GM23338 (cell line): ENCODE measurements at regions not wholly inside any gene's neighbourhood (a gene's known extent, or its start where the extent isn't known, plus 50 kb on each side); places are given as distances from the start of the nearest gene placed in this dataset.

Source experiments
- ATAC-seq: fragments of 200-7000 bp; cut with Tn5 transposase; 3 replicates; pipeline ENCODE4 v1.9.1; 2020
- DNase-seq: peaks from one replicate; pipeline ENCODE4 v3.0.0-alpha.2; 2015; ENCODE audit warnings: low spot score
- H2AFZ ChIP-seq: fragments of 200-600 bp; sonication (generic); 2 replicates; pipeline ENCODE4 v1.8.0; 2016; ENCODE audit warnings: antibody characterized with exemption, mild to moderate bottlenecking, moderate library complexity
- H3F3A ChIP-seq: fragments of 200-600 bp; sonication (generic); replicated peaks from 2 replicates; pipeline ENCODE4 v1.8.0; 2017; ENCODE audit warnings: antibody characterized with exemption, mixed run types, low read depth
- H3K27ac ChIP-seq: fragments of 200-600 bp; sonication (generic); 2 replicates; pipeline ENCODE4 v1.6.1; 2016; ENCODE audit warnings: low read depth
- H3K27me3 ChIP-seq: fragments of 200-600 bp; sonication (generic); 2 replicates; pipeline ENCODE4 v1.8.0; 2016; ENCODE audit warnings: mild to moderate bottlenecking, mixed run types, moderate library complexity; ENCODE audit not compliant: insufficient read depth
- H3K36me3 ChIP-seq: fragments of 200-600 bp; sonication (generic); 2 replicates; pipeline ENCODE4 v1.8.0; 2016; ENCODE audit warnings: mild to moderate bottlenecking; ENCODE audit not compliant: insufficient read depth
- H3K4me1 ChIP-seq: fragments of 200-600 bp; sonication (generic); 2 replicates; pipeline ENCODE4 v1.8.0; 2016; ENCODE audit warnings: mild to moderate bottlenecking, moderate library complexity; ENCODE audit not compliant: insufficient read depth
- H3K4me2 ChIP-seq: fragments of 200-600 bp; sonication (generic); 2 replicates; pipeline ENCODE4 v1.7.1; 2017; ENCODE audit warnings: mixed run types
- H3K4me3 ChIP-seq: fragments of 200-600 bp; sonication (generic); 2 replicates; pipeline ENCODE4 v1.6.1; 2016; ENCODE audit warnings: mixed run types
- H3K79me2 ChIP-seq: fragments of 200-600 bp; sonication (generic); replicated peaks from 2 replicates; pipeline ENCODE4 v1.8.0; 2017; ENCODE audit warnings: mild to moderate bottlenecking; ENCODE audit not compliant: insufficient read depth
- H3K9me2 ChIP-seq: fragments of 200-600 bp; sonication (generic); 2 replicates; pipeline ENCODE4 v1.8.0; 2017; ENCODE audit not compliant: insufficient read depth
- H4K20me1 ChIP-seq: fragments of 200-600 bp; sonication (generic); replicated peaks from 2 replicates; pipeline ENCODE4 v1.8.0; 2017; ENCODE audit warnings: mild to moderate bottlenecking; ENCODE audit not compliant: insufficient read depth
- H3K27ac Mint-ChIP-seq: 2 replicates; pipeline ENCODE4 v1.8.0; 2020; ENCODE audit warnings: inconsistent platforms, mild to moderate bottlenecking, moderate library complexity, mixed read lengths
- H3K27me3 Mint-ChIP-seq: 3 replicates; pipeline ENCODE4 v1.8.0; 2022; ENCODE audit warnings: low read depth, mild to moderate bottlenecking, moderate library complexity, mixed read lengths, inconsistent platforms; ENCODE audit not compliant: insufficient read depth, poor library complexity
- H3K36me3 Mint-ChIP-seq: 3 replicates; pipeline ENCODE4 v1.8.0; 2021; ENCODE audit warnings: low read depth, mild to moderate bottlenecking, inconsistent platforms, moderate library complexity, mixed read lengths
- H3K4me1 Mint-ChIP-seq: 3 replicates; pipeline ENCODE4 v1.8.0; 2020; ENCODE audit warnings: mild to moderate bottlenecking, inconsistent platforms, mixed read lengths
- H3K4me3 Mint-ChIP-seq: 3 replicates; pipeline ENCODE4 v1.8.0; 2021; ENCODE audit warnings: moderate library complexity, mild to moderate bottlenecking, inconsistent platforms, mixed read lengths
- H3K9me3 Mint-ChIP-seq: 3 replicates; pipeline ENCODE4 v1.8.0; 2020; ENCODE audit warnings: moderate library complexity, mild to moderate bottlenecking, inconsistent platforms, mixed read lengths
- CREB1 ChIP-seq: fragments of 250-450 bp; sonication (Bioruptor Pico); IDR thresholded peaks from 2 replicates; pipeline ENCODE4 v1.5.0; 2020; ENCODE audit warnings: low read depth, mild to moderate bottlenecking, moderate library complexity
- EZH2 ChIP-seq: fragments of 200-600 bp; sonication (generic); IDR thresholded peaks from one replicate; pipeline ENCODE4 v1.8.0; 2017; ENCODE audit warnings: antibody characterized with exemption, mild to moderate bottlenecking, low read depth; ENCODE audit not compliant: unreplicated experiment
- EZH2phosphoT487 ChIP-seq: fragments of 200-600 bp; sonication (generic); IDR thresholded peaks from one replicate; pipeline ENCODE4 v1.8.1; 2018; ENCODE audit warnings: antibody characterized with exemption; ENCODE audit not compliant: unreplicated experiment
- JUNB ChIP-seq: IDR thresholded peaks from one replicate; pipeline ENCODE4 v1.6.1; 2016; ENCODE audit warnings: antibody characterized with exemption; ENCODE audit not compliant: unreplicated experiment
- NANOG ChIP-seq: IDR thresholded peaks from 2 replicates; pipeline ENCODE4 v1.6.1; 2016; ENCODE audit warnings: antibody characterized with exemption, borderline replicate concordance
- POLR2AphosphoS5 ChIP-seq: IDR thresholded peaks from 2 replicates; pipeline ENCODE4 v1.6.1; 2016; ENCODE audit warnings: antibody characterized with exemption, low read depth
- STAT1 ChIP-seq: IDR thresholded peaks from one replicate; pipeline ENCODE4 v1.6.1; 2016; ENCODE audit warnings: antibody characterized with exemption; ENCODE audit not compliant: unreplicated experiment
- ZNF114 ChIP-seq: fragments of 250-450 bp; sonication (Bioruptor Pico); IDR thresholded peaks from 2 replicates; pipeline ENCODE4 v1.5.0; 2020; ENCODE audit warnings: mild to moderate bottlenecking, moderate library complexity
- ZNF331 ChIP-seq: fragments of 250-450 bp; sonication (Bioruptor Pico); IDR thresholded peaks from 2 replicates; pipeline ENCODE4 v1.5.0; 2020; ENCODE audit warnings: low read depth, mild to moderate bottlenecking, moderate library complexity
- TF ChIP-seq, protein P1 (sequence below): IDR thresholded peaks from one replicate; pipeline ENCODE4 v1.6.1; 2018; ENCODE audit warnings: antibody characterized with exemption; ENCODE audit not compliant: unreplicated experiment
- TF ChIP-seq, protein P2 (sequence below): fragments of 250-450 bp; sonication (Bioruptor Pico); IDR thresholded peaks from 2 replicates; pipeline ENCODE4 v1.5.0; 2020; ENCODE audit warnings: mild to moderate bottlenecking, moderate library complexity
- TF ChIP-seq, protein P3 (sequence below): IDR thresholded peaks from 2 replicates; pipeline ENCODE4 v1.6.1; 2016; ENCODE audit warnings: antibody characterized with exemption
- TF ChIP-seq, protein P4 (sequence below), 2 experiments: fragments of 200-600 bp in 1 of 2; sonication (generic) in 1 of 2; conservative IDR thresholded peaks; 2 replicates each; pipeline versions ENCODE4 v1.5.1 to v1.6.1; 2016 to 2017; ENCODE audit warnings: antibody characterized with exemption in 2 of 2, low read depth in 2 of 2, mild to moderate bottlenecking in 2 of 2, moderate library complexity in 1 of 2

DNA sequence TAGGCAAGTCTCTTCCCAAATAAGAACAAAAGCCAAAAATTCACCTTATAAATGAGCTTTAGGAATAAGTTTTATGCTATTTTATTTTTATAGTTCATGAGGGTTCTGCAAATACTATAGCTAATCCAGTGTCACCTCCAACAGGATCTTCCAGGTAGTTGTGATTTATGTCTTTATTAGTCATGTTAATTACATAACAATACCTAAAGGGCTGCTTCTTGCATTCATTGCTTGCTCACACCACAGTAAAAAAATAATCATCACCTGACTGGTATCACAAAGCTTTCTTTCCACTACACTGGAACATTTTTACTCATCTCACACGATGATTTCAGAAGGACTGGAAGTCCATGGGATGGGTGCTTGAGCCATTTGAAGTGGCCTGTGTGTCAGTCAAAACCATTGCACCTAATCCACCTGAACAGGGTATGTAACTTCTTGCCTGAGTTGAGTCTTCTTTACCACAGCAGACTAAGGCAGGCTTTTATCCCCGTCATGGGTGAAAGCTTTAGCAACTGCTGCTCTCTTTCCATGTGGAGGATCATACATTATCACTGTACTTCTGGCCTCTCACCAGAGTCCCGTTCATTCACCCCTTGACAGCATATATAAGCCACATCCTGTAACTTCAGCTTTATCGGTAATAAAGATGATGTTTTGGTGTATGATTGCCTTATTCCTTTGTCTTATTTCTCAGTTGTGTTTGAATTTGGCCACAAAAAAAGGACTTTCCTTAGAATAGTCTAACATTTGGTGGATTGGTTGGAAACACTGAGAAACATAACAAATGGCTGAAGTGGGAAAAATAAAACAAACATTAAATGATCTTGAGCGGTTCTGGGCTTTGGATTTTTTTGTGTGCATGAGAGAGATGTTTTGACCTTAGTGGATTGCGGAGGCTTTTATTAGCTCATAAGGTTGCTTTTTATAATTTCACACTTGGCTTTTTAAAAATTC, 382.6 kb upstream of the THBS1 start:
- DNase-seq (no peak), ATAC-seq (no peak)
- no peaks in the 10 kb centered on the region for H3F3A ChIP-seq
- TF ChIP-seq JUNB (no peak), POLR2AphosphoS5 (no peak), EZH2 (no peak), ZNF114 (CRISPR knock-in tag) (no peak), NANOG (no peak), STAT1 (no peak), ZNF331 (no peak), EZH2phosphoT487 (no peak), CREB1 (CRISPR knock-in tag) (no peak)
- TF ChIP-seq, protein P1, sequence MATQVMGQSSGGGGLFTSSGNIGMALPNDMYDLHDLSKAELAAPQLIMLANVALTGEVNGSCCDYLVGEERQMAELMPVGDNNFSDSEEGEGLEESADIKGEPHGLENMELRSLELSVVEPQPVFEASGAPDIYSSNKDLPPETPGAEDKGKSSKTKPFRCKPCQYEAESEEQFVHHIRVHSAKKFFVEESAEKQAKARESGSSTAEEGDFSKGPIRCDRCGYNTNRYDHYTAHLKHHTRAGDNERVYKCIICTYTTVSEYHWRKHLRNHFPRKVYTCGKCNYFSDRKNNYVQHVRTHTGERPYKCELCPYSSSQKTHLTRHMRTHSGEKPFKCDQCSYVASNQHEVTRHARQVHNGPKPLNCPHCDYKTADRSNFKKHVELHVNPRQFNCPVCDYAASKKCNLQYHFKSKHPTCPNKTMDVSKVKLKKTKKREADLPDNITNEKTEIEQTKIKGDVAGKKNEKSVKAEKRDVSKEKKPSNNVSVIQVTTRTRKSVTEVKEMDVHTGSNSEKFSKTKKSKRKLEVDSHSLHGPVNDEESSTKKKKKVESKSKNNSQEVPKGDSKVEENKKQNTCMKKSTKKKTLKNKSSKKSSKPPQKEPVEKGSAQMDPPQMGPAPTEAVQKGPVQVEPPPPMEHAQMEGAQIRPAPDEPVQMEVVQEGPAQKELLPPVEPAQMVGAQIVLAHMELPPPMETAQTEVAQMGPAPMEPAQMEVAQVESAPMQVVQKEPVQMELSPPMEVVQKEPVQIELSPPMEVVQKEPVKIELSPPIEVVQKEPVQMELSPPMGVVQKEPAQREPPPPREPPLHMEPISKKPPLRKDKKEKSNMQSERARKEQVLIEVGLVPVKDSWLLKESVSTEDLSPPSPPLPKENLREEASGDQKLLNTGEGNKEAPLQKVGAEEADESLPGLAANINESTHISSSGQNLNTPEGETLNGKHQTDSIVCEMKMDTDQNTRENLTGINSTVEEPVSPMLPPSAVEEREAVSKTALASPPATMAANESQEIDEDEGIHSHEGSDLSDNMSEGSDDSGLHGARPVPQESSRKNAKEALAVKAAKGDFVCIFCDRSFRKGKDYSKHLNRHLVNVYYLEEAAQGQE, result no peak
- TF ChIP-seq, protein P2, sequence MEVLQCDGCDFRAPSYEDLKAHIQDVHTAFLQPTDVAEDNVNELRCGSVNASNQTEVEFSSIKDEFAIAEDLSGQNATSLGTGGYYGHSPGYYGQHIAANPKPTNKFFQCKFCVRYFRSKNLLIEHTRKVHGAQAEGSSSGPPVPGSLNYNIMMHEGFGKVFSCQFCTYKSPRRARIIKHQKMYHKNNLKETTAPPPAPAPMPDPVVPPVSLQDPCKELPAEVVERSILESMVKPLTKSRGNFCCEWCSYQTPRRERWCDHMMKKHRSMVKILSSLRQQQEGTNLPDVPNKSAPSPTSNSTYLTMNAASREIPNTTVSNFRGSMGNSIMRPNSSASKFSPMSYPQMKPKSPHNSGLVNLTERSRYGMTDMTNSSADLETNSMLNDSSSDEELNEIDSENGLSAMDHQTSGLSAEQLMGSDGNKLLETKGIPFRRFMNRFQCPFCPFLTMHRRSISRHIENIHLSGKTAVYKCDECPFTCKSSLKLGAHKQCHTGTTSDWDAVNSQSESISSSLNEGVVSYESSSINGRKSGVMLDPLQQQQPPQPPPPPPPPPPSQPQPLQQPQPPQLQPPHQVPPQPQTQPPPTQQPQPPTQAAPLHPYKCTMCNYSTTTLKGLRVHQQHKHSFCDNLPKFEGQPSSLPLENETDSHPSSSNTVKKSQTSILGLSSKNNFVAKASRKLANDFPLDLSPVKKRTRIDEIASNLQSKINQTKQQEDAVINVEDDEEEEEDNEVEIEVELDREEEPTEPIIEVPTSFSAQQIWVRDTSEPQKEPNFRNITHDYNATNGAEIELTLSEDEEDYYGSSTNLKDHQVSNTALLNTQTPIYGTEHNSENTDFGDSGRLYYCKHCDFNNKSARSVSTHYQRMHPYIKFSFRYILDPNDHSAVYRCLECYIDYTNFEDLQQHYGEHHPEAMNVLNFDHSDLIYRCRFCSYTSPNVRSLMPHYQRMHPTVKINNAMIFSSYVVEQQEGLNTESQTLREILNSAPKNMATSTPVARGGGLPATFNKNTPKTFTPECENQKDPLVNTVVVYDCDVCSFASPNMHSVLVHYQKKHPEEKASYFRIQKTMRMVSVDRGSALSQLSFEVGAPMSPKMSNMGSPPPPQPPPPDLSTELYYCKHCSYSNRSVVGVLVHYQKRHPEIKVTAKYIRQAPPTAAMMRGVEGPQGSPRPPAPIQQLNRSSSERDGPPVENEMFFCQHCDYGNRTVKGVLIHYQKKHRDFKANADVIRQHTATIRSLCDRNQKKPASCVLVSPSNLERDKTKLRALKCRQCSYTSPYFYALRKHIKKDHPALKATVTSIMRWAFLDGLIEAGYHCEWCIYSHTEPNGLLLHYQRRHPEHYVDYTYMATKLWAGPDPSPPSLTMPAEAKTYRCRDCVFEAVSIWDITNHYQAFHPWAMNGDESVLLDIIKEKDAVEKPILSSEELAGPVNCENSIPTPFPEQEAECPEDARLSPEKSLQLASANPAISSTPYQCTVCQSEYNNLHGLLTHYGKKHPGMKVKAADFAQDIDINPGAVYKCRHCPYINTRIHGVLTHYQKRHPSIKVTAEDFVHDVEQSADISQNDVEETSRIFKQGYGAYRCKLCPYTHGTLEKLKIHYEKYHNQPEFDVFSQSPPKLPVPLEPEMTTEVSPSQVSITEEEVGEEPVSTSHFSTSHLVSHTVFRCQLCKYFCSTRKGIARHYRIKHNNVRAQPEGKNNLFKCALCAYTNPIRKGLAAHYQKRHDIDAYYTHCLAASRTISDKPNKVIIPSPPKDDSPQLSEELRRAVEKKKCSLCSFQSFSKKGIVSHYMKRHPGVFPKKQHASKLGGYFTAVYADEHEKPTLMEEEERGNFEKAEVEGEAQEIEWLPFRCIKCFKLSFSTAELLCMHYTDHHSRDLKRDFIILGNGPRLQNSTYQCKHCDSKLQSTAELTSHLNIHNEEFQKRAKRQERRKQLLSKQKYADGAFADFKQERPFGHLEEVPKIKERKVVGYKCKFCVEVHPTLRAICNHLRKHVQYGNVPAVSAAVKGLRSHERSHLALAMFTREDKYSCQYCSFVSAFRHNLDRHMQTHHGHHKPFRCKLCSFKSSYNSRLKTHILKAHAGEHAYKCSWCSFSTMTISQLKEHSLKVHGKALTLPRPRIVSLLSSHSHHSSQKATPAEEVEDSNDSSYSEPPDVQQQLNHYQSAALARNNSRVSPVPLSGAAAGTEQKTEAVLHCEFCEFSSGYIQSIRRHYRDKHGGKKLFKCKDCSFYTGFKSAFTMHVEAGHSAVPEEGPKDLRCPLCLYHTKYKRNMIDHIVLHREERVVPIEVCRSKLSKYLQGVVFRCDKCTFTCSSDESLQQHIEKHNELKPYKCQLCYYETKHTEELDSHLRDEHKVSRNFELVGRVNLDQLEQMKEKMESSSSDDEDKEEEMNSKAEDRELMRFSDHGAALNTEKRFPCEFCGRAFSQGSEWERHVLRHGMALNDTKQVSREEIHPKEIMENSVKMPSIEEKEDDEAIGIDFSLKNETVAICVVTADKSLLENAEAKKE (CRISPR knock-in tag), result no peak
- TF ChIP-seq, protein P3, sequence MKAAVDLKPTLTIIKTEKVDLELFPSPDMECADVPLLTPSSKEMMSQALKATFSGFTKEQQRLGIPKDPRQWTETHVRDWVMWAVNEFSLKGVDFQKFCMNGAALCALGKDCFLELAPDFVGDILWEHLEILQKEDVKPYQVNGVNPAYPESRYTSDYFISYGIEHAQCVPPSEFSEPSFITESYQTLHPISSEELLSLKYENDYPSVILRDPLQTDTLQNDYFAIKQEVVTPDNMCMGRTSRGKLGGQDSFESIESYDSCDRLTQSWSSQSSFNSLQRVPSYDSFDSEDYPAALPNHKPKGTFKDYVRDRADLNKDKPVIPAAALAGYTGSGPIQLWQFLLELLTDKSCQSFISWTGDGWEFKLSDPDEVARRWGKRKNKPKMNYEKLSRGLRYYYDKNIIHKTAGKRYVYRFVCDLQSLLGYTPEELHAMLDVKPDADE, result no peak
- TF ChIP-seq, protein P4, sequence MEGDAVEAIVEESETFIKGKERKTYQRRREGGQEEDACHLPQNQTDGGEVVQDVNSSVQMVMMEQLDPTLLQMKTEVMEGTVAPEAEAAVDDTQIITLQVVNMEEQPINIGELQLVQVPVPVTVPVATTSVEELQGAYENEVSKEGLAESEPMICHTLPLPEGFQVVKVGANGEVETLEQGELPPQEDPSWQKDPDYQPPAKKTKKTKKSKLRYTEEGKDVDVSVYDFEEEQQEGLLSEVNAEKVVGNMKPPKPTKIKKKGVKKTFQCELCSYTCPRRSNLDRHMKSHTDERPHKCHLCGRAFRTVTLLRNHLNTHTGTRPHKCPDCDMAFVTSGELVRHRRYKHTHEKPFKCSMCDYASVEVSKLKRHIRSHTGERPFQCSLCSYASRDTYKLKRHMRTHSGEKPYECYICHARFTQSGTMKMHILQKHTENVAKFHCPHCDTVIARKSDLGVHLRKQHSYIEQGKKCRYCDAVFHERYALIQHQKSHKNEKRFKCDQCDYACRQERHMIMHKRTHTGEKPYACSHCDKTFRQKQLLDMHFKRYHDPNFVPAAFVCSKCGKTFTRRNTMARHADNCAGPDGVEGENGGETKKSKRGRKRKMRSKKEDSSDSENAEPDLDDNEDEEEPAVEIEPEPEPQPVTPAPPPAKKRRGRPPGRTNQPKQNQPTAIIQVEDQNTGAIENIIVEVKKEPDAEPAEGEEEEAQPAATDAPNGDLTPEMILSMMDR (conservative IDR thresholded peaks at IDR 0.05; ENCODE audit: low read depth in 2 of 2), result no peak
- H3K4me1 ChIP-seq, result peaks cover 14% of the 10 kb centered on the region
- H4K20me1 ChIP-seq, result no peaks in the 10 kb centered on the region
- H2AFZ ChIP-seq, result peak overlapping the region; percentile 72
- peaks cover 12% of the 10 kb centered on the region for H3K9me2 ChIP-seq
- no peak overlapping the region for H3K27ac ChIP-seq
- no peak overlapping the region for H3K27ac Mint-ChIP-seq
- H3K27me3 ChIP-seq, result no peaks in the 10 kb centered on the region
- H3K36me3 Mint-ChIP-seq, result no peaks in the 10 kb centered on the region
- no peaks in the 10 kb centered on the region for H3K27me3 Mint-ChIP-seq
- no peak overlapping the region for H3K4me2 ChIP-seq
- H3K36me3 ChIP-seq, result no peaks in the 10 kb centered on the region
- H3K4me1 Mint-ChIP-seq, result peaks cover 20% of the 10 kb centered on the region; the same call in 2 of the 3 replicates
- H3K79me2 ChIP-seq, result no peaks in the 10 kb centered on the region
- no peak overlapping the region for H3K4me3 Mint-ChIP-seq
- H3K9me3 Mint-ChIP-seq, result no peaks in the 10 kb centered on the region
- no peak overlapping the region for H3K4me3 ChIP-seq
